ENCODE measurements at regions not wholly inside any gene's neighbourhood (a gene's known extent, or its start where the extent isn't known, plus 50 kb on each side); places are given as distances from the start of the nearest gene placed in this dataset.

- Histone ChIP-seq H3K36me3 (ENCODE audit: control insufficient read depth in 1 of 2, insufficient read depth in 2 of 2, low read length in 1 of 2) (no peaks in the 10 kb centered on the region), H3K9me3 (ENCODE audit: control insufficient read depth, low read length) (no peaks in the 10 kb centered on the region), H3K4me1 (ENCODE audit: control insufficient read depth in 1 of 2, insufficient read depth in 2 of 2, low read length in 2 of 2) (no peaks in the 10 kb centered on the region), H3K4me3 (ENCODE audit: low read length in 2 of 2) (no peak overlapping the region), H3K27ac (ENCODE audit: low read depth in 1 of 2, low read length in 2 of 2) (no peak overlapping the region), H3K27me3 (ENCODE audit: control insufficient read depth in 1 of 2, insufficient read depth in 2 of 2, low read length in 1 of 2) (no peaks in the 10 kb centered on the region)
- intact Hi-C loops (cut with DNase I) = no loop called here
- WGBS, 2 donors = 67 to 68% methylated on average over 3 of the region's 3 CpGs
- no peak for DNase-seq
- ATAC-seq (ENCODE audit: low FRiP score) = no peak
These were observed 891.3 kb upstream of the SLC39A10 start for GRCh38 chr2:194765723-194766122.

- Histone ChIP-seq H3K4me3 (ENCODE audit: low read length in 2 of 2) (no peak overlapping the region), H3K9me3 (ENCODE audit: control insufficient read depth, low read length) (no peaks in the 10 kb centered on the region), H3K4me1 (ENCODE audit: control insufficient read depth in 1 of 2, insufficient read depth in 2 of 2, low read length in 2 of 2) (no peaks in the 10 kb centered on the region), H3K27me3 (ENCODE audit: control insufficient read depth in 1 of 2, insufficient read depth in 2 of 2, low read length in 1 of 2) (no peaks in the 10 kb centered on the region), H3K36me3 (ENCODE audit: control insufficient read depth in 1 of 2, insufficient read depth in 2 of 2, low read length in 1 of 2) (no peaks in the 10 kb centered on the region), H3K27ac (ENCODE audit: low read depth in 1 of 2, low read length in 2 of 2) (no peak overlapping the region)
- 11 to 60% methylated on average over 2 to 3 of the region's 4 CpGs for WGBS, 2 donors
- ATAC-seq (ENCODE audit: low FRiP score) (no peak), DNase-seq (no peak)
- intact Hi-C loops (cut with DNase I) = no loop called here
These were observed 906.1 kb upstream of the SLC39A10 start for GRCh38 chr2:194750926-194751325.

DNA sequence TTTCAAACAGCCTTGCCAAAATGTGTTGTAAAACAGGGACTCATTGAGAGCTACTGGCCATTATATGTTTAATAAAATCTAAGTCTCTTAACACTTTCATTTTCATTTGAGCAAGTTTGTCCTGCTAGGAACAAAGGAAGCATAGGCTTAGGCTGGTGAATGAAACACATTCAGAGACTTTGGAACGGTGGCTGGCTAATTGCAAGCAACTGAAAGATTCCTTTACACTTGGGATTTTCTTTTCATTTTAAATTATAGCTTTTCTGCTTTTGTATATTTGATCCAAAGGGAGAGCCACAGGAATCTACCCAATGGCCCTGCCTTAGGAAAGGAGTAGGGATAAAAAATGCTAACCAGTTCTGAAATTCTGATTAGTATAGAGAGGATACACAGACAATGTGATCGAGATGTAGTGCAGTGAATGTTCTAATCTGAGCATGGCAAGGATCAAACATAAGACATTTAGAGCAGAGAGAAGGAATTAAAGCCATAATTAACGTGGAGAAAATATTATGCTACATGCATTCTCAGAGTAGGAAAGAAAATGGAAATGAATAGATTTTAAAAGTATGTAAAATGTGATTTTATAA lies 911.4 kb upstream of the SLC39A10 start:
- H3K27me3 ChIP-seq (ENCODE audit: control insufficient read depth in 1 of 2, insufficient read depth in 2 of 2, low read length in 1 of 2) = no peaks in the 10 kb centered on the region
- H3K27ac ChIP-seq (ENCODE audit: low read depth in 1 of 2, low read length in 2 of 2) = no peak overlapping the region
- intact Hi-C loops (cut with DNase I) = no loop called here
- ATAC-seq (ENCODE audit: low FRiP score) (no peak), DNase-seq (no peak)
- no peaks in the 10 kb centered on the region for H3K9me3 ChIP-seq (ENCODE audit: control insufficient read depth, low read length)
- 47 to 54% methylated on average over 3 of the region's 3 CpGs for WGBS, 2 donors
- H3K36me3 ChIP-seq (ENCODE audit: control insufficient read depth in 1 of 2, insufficient read depth in 2 of 2, low read length in 1 of 2) = no peaks in the 10 kb centered on the region
- no peaks in the 10 kb centered on the region for H3K4me1 ChIP-seq (ENCODE audit: control insufficient read depth in 1 of 2, insufficient read depth in 2 of 2, low read length in 2 of 2)
- no peak overlapping the region for H3K4me3 ChIP-seq (ENCODE audit: low read length in 2 of 2)

GRCh38 chr2:194742706-194743105 lies 914.3 kb upstream of the SLC39A10 start:
- intact Hi-C loops (cut with DNase I) = no loop called here
- Histone ChIP-seq H3K4me1 (ENCODE audit: control insufficient read depth in 1 of 2, insufficient read depth in 2 of 2, low read length in 2 of 2) (no peaks in the 10 kb centered on the region), H3K36me3 (ENCODE audit: control insufficient read depth in 1 of 2, insufficient read depth in 2 of 2, low read length in 1 of 2) (no peaks in the 10 kb centered on the region), H3K9me3 (ENCODE audit: control insufficient read depth, low read length) (no peaks in the 10 kb centered on the region), H3K4me3 (ENCODE audit: low read length in 2 of 2) (no peak overlapping the region), H3K27ac (ENCODE audit: low read depth in 1 of 2, low read length in 2 of 2) (no peak overlapping the region), H3K27me3 (ENCODE audit: control insufficient read depth in 1 of 2, insufficient read depth in 2 of 2, low read length in 1 of 2) (no peaks in the 10 kb centered on the region)
- 81 to 87% methylated on average over 2 of the region's 2 CpGs for WGBS, 2 donors
- ATAC-seq (ENCODE audit: low FRiP score) (no peak), DNase-seq (no peak)

DNA sequence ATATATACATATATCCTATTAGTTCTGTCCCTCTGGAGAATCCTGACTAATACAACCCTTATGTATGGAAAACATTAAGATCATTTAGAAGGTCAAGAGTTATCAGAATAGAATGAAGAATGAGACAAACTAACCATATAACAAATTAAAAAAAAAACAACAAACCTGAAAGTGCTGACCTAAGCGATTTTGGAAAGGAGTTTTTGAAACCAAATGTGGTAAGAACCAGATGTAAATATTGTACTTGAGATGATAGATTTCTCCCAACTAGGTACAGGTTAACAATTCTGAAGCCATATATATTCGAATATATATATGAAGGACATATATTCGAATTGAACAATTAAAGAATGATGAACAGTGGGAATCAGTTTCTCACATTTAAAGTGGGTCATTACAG lies 917.8 kb upstream of the SLC39A10 start:
- intact Hi-C loops (cut with DNase I) = no loop called here
- WGBS, 2 donors = 78 to 81% methylated on average over 3 of the region's 3 CpGs

GRCh38 chr2:194735837-194736542 lies 921.0 kb upstream of the SLC39A10 start:
- DNase-seq (no peak), ATAC-seq (ENCODE audit: low FRiP score) (no peak)
- intact Hi-C loops (cut with DNase I) = no loop called here
- Histone ChIP-seq H3K4me3 (ENCODE audit: low read length in 2 of 2) (no peak overlapping the region), H3K4me1 (ENCODE audit: control insufficient read depth in 1 of 2, insufficient read depth in 2 of 2, low read length in 2 of 2) (no peaks in the 10 kb centered on the region), H3K27me3 (ENCODE audit: control insufficient read depth in 1 of 2, insufficient read depth in 2 of 2, low read length in 1 of 2) (no peaks in the 10 kb centered on the region), H3K36me3 (ENCODE audit: control insufficient read depth in 1 of 2, insufficient read depth in 2 of 2, low read length in 1 of 2) (no peaks in the 10 kb centered on the region), H3K27ac (ENCODE audit: low read depth in 1 of 2, low read length in 2 of 2) (no peak overlapping the region), H3K9me3 (ENCODE audit: control insufficient read depth, low read length) (no peaks in the 10 kb centered on the region)
- WGBS, 2 donors = 78 to 85% methylated on average over 2 of the region's 2 CpGs

More for the DNA sequence above, 917.8 kb upstream of the SLC39A10 start:
- H3K36me3 ChIP-seq (ENCODE audit: control insufficient read depth in 1 of 2, insufficient read depth in 2 of 2, low read length in 1 of 2) = no peaks in the 10 kb centered on the region
- no peak overlapping the region for H3K4me3 ChIP-seq (ENCODE audit: low read length in 2 of 2)
- no peak overlapping the region for H3K27ac ChIP-seq (ENCODE audit: low read depth in 1 of 2, low read length in 2 of 2)
- H3K4me1 ChIP-seq (ENCODE audit: control insufficient read depth in 1 of 2, insufficient read depth in 2 of 2, low read length in 2 of 2) = no peaks in the 10 kb centered on the region
- DNase-seq (no peak), ATAC-seq (ENCODE audit: low FRiP score) (no peak)
- no peaks in the 10 kb centered on the region for H3K27me3 ChIP-seq (ENCODE audit: control insufficient read depth in 1 of 2, insufficient read depth in 2 of 2, low read length in 1 of 2)
- H3K9me3 ChIP-seq (ENCODE audit: control insufficient read depth, low read length) = no peaks in the 10 kb centered on the region

DNA sequence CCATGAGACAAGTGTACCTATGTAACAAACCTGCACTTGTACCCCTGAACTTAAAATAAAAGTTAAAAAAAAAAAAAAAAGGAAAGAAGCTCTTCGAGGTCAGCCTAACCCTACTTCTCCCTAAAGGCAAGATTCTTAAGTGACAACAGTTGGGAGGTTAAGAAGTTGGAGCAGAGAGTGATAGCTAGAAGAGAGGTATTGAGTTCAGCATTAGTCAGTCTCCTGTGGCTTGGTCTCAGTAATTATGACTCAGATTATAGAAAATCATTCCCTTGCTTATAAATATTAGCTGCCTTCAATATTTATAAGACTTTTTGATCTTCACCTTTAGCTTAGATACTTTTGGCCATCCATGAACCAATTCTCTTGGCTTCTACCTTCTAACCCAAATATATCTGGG lies 926.8 kb upstream of the SLC39A10 start:
- no peaks in the 10 kb centered on the region for H3K9me3 ChIP-seq (ENCODE audit: control insufficient read depth, low read length)
- no peak overlapping the region for H3K4me3 ChIP-seq (ENCODE audit: low read length in 2 of 2)
- H3K4me1 ChIP-seq (ENCODE audit: control insufficient read depth in 1 of 2, insufficient read depth in 2 of 2, low read length in 2 of 2) = no peaks in the 10 kb centered on the region
- ATAC-seq (ENCODE audit: low FRiP score) (no peak), DNase-seq (no peak)
- no peaks in the 10 kb centered on the region for H3K27me3 ChIP-seq (ENCODE audit: control insufficient read depth in 1 of 2, insufficient read depth in 2 of 2, low read length in 1 of 2)
- no peak overlapping the region for H3K27ac ChIP-seq (ENCODE audit: low read depth in 1 of 2, low read length in 2 of 2)
- intact Hi-C loops (cut with DNase I) = no loop called here
- no peaks in the 10 kb centered on the region for H3K36me3 ChIP-seq (ENCODE audit: control insufficient read depth in 1 of 2, insufficient read depth in 2 of 2, low read length in 1 of 2)
- 85 to 93% methylated on average over 1 of the region's 1 CpG for WGBS, 2 donors

DNA sequence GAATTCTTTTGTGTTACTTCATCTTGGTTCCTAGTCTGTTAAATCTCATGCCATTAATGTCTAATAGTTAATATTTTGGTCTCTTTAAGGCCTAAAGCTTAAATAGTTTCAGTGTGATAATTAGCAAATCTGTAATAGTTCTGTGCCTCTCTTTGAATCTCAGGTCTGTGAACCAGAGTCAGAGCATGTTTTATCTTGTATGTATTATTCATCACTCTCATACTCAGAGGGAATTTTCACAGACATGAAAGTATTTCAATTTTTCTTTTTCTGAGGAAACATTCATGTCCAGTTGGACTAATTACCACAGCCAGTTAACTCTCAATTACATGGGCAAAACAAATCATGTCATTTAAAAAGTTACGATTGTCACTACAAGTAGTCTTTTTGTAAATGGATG lies 931.9 kb upstream of the SLC39A10 start:
- intact Hi-C loops (cut with DNase I) = no loop called here
- ATAC-seq (ENCODE audit: low FRiP score) = no peak
- 72 to 80% methylated on average over 1 of the region's 1 CpG for WGBS, 2 donors

GRCh38 chr2:194723446-194723845 lies 933.6 kb upstream of the SLC39A10 start:
- H3K9me3 ChIP-seq (ENCODE audit: control insufficient read depth, low read length) = no peaks in the 10 kb centered on the region
- 23 to 25% methylated on average over 2 of the region's 2 CpGs for WGBS, 2 donors
- H3K4me3 ChIP-seq (ENCODE audit: low read length in 2 of 2) = no peak overlapping the region
- H3K27me3 ChIP-seq (ENCODE audit: control insufficient read depth in 1 of 2, insufficient read depth in 2 of 2, low read length in 1 of 2) = no peaks in the 10 kb centered on the region
- intact Hi-C loops (cut with DNase I) = no loop called here
- DNase-seq (no peak), ATAC-seq (ENCODE audit: low FRiP score) (no peak)
- no peaks in the 10 kb centered on the region for H3K4me1 ChIP-seq (ENCODE audit: control insufficient read depth in 1 of 2, insufficient read depth in 2 of 2, low read length in 2 of 2)
- no peaks in the 10 kb centered on the region for H3K36me3 ChIP-seq (ENCODE audit: control insufficient read depth in 1 of 2, insufficient read depth in 2 of 2, low read length in 1 of 2)
- no peak overlapping the region for H3K27ac ChIP-seq (ENCODE audit: low read depth in 1 of 2, low read length in 2 of 2)

More for the DNA sequence above, 931.9 kb upstream of the SLC39A10 start:
- Histone ChIP-seq H3K4me1 (ENCODE audit: control insufficient read depth in 1 of 2, insufficient read depth in 2 of 2, low read length in 2 of 2) (no peaks in the 10 kb centered on the region), H3K27me3 (ENCODE audit: control insufficient read depth in 1 of 2, insufficient read depth in 2 of 2, low read length in 1 of 2) (no peaks in the 10 kb centered on the region), H3K4me3 (ENCODE audit: low read length in 2 of 2) (no peak overlapping the region), H3K36me3 (ENCODE audit: control insufficient read depth in 1 of 2, insufficient read depth in 2 of 2, low read length in 1 of 2) (no peaks in the 10 kb centered on the region), H3K9me3 (ENCODE audit: control insufficient read depth, low read length) (no peaks in the 10 kb centered on the region), H3K27ac (ENCODE audit: low read depth in 1 of 2, low read length in 2 of 2) (no peak overlapping the region)
- no peak for DNase-seq

All from aorta (tissue), 5 donors.